Right lobe of liver (tissue), 6 donors: ENCODE measurements at regions not wholly inside any gene's neighbourhood (a gene's known extent, or its start where the extent isn't known, plus 50 kb on each side); places are given as distances from the start of the nearest gene placed in this dataset.

ENCODE experiments used
- ATAC-seq, 4 donors: fragments of 200-7000 bp; cut with Tn5 transposase; one replicate each; pipeline ENCODE4 v1.9.1; 2020; ENCODE audit warnings: mild to moderate bottlenecking in 4 of 4, moderate library complexity in 4 of 4
- DNase-seq, 3 donors: peaks; one replicate each; pipeline ENCODE4 v3.0.0-alpha.2; 2020
- H3K27ac ChIP-seq, 3 donors: fragments of 200-600 bp; one replicate each; pipeline ENCODE4 v1.8.0; 2022
- H3K27me3 ChIP-seq, 2 donors: fragments of 200-600 bp; one replicate each; pipeline ENCODE4 v1.8.0; 2022
- H3K36me3 ChIP-seq, 4 donors: fragments of 200-600 bp; sonication (generic) in 1 of 4; one replicate each; pipeline versions ENCODE4 v1.5.1 to v1.8.0; 2017 to 2022; ENCODE audit warnings: control low read depth in 1 of 4
- H3K4me1 ChIP-seq, 4 donors: fragments of 200-600 bp; sonication (generic) in 1 of 4; one replicate each; pipeline versions ENCODE4 v1.5.1 to v1.8.0; 2017 to 2022; ENCODE audit warnings: control low read depth in 1 of 4
- H3K4me3 ChIP-seq, 3 donors: fragments of 200-600 bp; one replicate each; pipeline ENCODE4 v1.8.0; 2022
- H3K9me3 ChIP-seq, 4 donors: fragments of 200-600 bp; sonication (generic) in 1 of 4; one replicate each; pipeline versions ENCODE4 v1.5.1 to v1.8.0; 2017 to 2022; ENCODE audit warnings: control low read depth in 1 of 4
- POLR2A ChIP-seq: fragments of 450-650 bp; IDR thresholded peaks from one replicate; pipeline ENCODE4 v1.6.1; 2017; ENCODE audit warnings: antibody characterized with exemption, mild to moderate bottlenecking
- WGBS: methylation state at CpG from one replicate; pipeline ENCODE4 v1.1.6; 2018; ENCODE audit warnings: low coverage, low lambda C conversion rate; ENCODE audit not compliant: insufficient coverage; ENCODE audit errors: missing lambda C conversion rate; 5-methylcytosine and 5-hydroxymethylcytosine counted together
- intact Hi-C, 2 donors: fragments of 100-400 bp; cut with DNase I; formaldehyde crosslinking; loops; one replicate each; pipeline versions ENCODE4 v1.11.2 to v1.14.1; 2022
- TF ChIP-seq, protein P1 (sequence below), 4 donors: fragments of 200-600 bp in 3 of 4; fragments of 450-650 bp in 1 of 4; IDR thresholded peaks; one replicate each; pipeline versions ENCODE4 v1.5.1 to v1.8.0; 2016 to 2022; ENCODE audit warnings: antibody characterized with exemption in 4 of 4, mild to moderate bottlenecking in 2 of 4
- donor health status: DM: no; HTN: yes; CAD: no.
- donor health status: DM: no; HTN: no; CAD: no.
- donor health status: DM: no; HTN: no; CAD: no.
- donor health status: DM: no; HTN: yes; CAD: no.
- donor health status: DM: no; HTN: yes; CAD: no.

DNA sequence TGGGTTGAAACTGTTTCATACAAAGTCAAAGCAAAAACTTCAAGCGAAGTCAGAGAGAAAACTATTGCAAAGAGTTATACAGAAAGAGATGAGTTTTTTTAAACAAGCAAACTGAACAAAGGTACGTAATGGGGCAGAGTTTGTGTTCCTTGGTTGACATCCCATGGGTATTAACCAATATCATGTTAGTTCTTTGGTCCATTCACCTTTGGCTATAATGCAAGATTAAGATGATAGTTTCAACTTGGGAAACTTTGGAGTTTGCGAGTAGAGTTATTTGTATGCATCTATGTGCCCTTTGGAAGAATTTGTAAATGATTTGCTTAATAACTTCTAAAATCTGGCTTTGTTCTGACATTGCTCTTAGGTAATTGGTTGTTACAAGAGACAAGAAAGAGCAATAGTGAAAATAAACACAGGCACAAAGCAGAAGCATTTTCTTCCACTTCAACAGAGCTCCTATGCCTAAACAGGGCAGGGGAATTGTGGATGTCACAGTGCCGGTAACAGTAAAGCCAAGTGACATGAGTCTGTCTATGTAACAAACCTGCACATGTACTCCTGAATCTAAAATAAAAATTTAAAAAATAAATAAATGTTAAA is 936.1 kb downstream of the SUCLG1 start:
- 33% methylated on average over 4 of the region's 4 CpGs for WGBS
- no peaks in the 10 kb centered on the region for H3K36me3 ChIP-seq
- peak overlapping the region in 1 of 3 donors; percentile 72 for H3K27ac ChIP-seq
- H3K27me3 ChIP-seq: no peaks in the 10 kb centered on the region
- intact Hi-C loops: no loop called here
- no peak for TF ChIP-seq POLR2A
- TF ChIP-seq, protein P1, sequence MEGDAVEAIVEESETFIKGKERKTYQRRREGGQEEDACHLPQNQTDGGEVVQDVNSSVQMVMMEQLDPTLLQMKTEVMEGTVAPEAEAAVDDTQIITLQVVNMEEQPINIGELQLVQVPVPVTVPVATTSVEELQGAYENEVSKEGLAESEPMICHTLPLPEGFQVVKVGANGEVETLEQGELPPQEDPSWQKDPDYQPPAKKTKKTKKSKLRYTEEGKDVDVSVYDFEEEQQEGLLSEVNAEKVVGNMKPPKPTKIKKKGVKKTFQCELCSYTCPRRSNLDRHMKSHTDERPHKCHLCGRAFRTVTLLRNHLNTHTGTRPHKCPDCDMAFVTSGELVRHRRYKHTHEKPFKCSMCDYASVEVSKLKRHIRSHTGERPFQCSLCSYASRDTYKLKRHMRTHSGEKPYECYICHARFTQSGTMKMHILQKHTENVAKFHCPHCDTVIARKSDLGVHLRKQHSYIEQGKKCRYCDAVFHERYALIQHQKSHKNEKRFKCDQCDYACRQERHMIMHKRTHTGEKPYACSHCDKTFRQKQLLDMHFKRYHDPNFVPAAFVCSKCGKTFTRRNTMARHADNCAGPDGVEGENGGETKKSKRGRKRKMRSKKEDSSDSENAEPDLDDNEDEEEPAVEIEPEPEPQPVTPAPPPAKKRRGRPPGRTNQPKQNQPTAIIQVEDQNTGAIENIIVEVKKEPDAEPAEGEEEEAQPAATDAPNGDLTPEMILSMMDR (IDR thresholded peaks at IDR 0.05): no peak
- peak; percentile 80 to 93 (median 90) for ATAC-seq
- peaks cover 0 to 7% (median 0%) of the 10 kb centered on the region in 4 donors for H3K4me1 ChIP-seq
- DNase-seq: no peak
- no peaks in the 10 kb centered on the region for H3K9me3 ChIP-seq
- no peak overlapping the region for H3K4me3 ChIP-seq

GRCh38 chr2:83517727-83518368 is 941.2 kb downstream of the SUCLG1 start:
- peak in 1 of 3 donors; percentile 28 for DNase-seq
- H3K27ac ChIP-seq: no peak overlapping the region
- H3K4me3 ChIP-seq: no peak overlapping the region
- no peak for ATAC-seq
- intact Hi-C loops: no loop called here
- TF ChIP-seq, protein P1 (IDR thresholded peaks at IDR 0.05): no peak
- TF ChIP-seq POLR2A: no peak
- 96% methylated on average over 11 of the region's 42 CpGs for WGBS
- no peaks in the 10 kb centered on the region for H3K27me3 ChIP-seq
- H3K4me1 ChIP-seq: no peaks in the 10 kb centered on the region
- H3K36me3 ChIP-seq: no peaks in the 10 kb centered on the region
- H3K9me3 ChIP-seq: no peaks in the 10 kb centered on the region

- H3K36me3 ChIP-seq: no peaks in the 10 kb centered on the region
- H3K27ac ChIP-seq: no peak overlapping the region
- TF ChIP-seq POLR2A: no peak
- TF ChIP-seq, protein P1 (IDR thresholded peaks at IDR 0.05): no peak
- intact Hi-C loops: no loop called here
- no peak overlapping the region for H3K4me3 ChIP-seq
- ATAC-seq (no peak), DNase-seq (no peak)
- H3K9me3 ChIP-seq: no peaks in the 10 kb centered on the region
- 48% methylated on average over 3 of the region's 3 CpGs for WGBS
- no peaks in the 10 kb centered on the region for H3K4me1 ChIP-seq
- H3K27me3 ChIP-seq: no peaks in the 10 kb centered on the region
These were observed 942.6 kb downstream of the SUCLG1 start for GRCh38 chr2:83516503-83516902.

- Histone ChIP-seq H3K36me3 (no peaks in the 10 kb centered on the region), H3K9me3 (no peaks in the 10 kb centered on the region), H3K27me3 (no peaks in the 10 kb centered on the region), H3K27ac (no peak overlapping the region), H3K4me3 (no peak overlapping the region), H3K4me1 (no peaks in the 10 kb centered on the region)
- intact Hi-C loops: no loop called here
- DNase-seq (no peak), ATAC-seq (no peak)
- WGBS: 83% methylated on average over 1 of the region's 1 CpG
- TF ChIP-seq, protein P1 (IDR thresholded peaks at IDR 0.05): no peak
- TF ChIP-seq POLR2A: no peak
These were observed 971.6 kb downstream of the SUCLG1 start for GRCh38 chr2:83487451-83487850.
